Loucy (cell line): ENCODE measurements at regions not wholly inside any gene's neighbourhood (a gene's known extent, or its start where the extent isn't known, plus 50 kb on each side); places are given as distances from the start of the nearest gene placed in this dataset.

Source experiments
- H2AFZ ChIP-seq: fragments of 200-600 bp; sonication (generic); 2 replicates; pipeline ENCODE4 v1.6.0; 2016; ENCODE audit warnings: antibody characterized with exemption, mild to moderate bottlenecking, low read length, moderate library complexity
- H3F3A ChIP-seq: fragments of 200-600 bp; 2 replicates; pipeline ENCODE4 v1.6.0; 2016; ENCODE audit warnings: antibody characterized with exemption, low read depth, mild to moderate bottlenecking
- H3K27me3 ChIP-seq: fragments of 200-600 bp; sonication (generic); 2 replicates; pipeline ENCODE4 v1.6.1; 2014; ENCODE audit warnings: low read length, mild to moderate bottlenecking; ENCODE audit not compliant: insufficient read depth, poor library complexity, severe bottlenecking
- H3K36me3 ChIP-seq: fragments of 200-600 bp; sonication (generic); 2 replicates; pipeline ENCODE4 v1.6.1; 2016; ENCODE audit warnings: low read length; ENCODE audit not compliant: insufficient read depth
- H3K4me1 ChIP-seq: fragments of 200-600 bp; sonication (generic); 2 replicates; pipeline ENCODE4 v1.5.1; 2014; ENCODE audit warnings: low read length, mild to moderate bottlenecking; ENCODE audit not compliant: insufficient read depth, poor library complexity, severe bottlenecking
- H3K4me2 ChIP-seq: fragments of 200-600 bp; sonication (generic); 2 replicates; pipeline ENCODE4 v1.6.0; 2014; ENCODE audit warnings: antibody characterized with exemption, low read length, low read depth, mild to moderate bottlenecking; ENCODE audit not compliant: poor library complexity, severe bottlenecking
- H3K4me3 ChIP-seq: fragments of 200-600 bp; sonication (generic); 2 replicates; pipeline ENCODE4 v1.5.1; 2014; ENCODE audit warnings: low read length, mild to moderate bottlenecking, mixed read lengths; ENCODE audit not compliant: poor library complexity, severe bottlenecking
- H3K79me2 ChIP-seq: fragments of 200-600 bp; sonication (generic); 2 replicates; pipeline ENCODE4 v1.6.1; 2014; ENCODE audit warnings: low read length; ENCODE audit not compliant: insufficient read depth
- H3K9ac ChIP-seq: fragments of 200-600 bp; sonication (generic); 2 replicates; pipeline ENCODE4 v1.6.0; 2014; ENCODE audit warnings: mild to moderate bottlenecking, low read depth, low read length, moderate library complexity; ENCODE audit not compliant: poor library complexity, severe bottlenecking
- H3K9me2 ChIP-seq: fragments of 200-600 bp; sonication (generic); replicated peaks from 2 replicates; pipeline ENCODE4 v1.6.1; 2016; ENCODE audit warnings: low read depth, low read length, mixed read lengths
- H3K9me3 ChIP-seq: fragments of 200-600 bp; sonication (generic); 2 replicates; pipeline ENCODE4 v1.6.1; 2014; ENCODE audit warnings: mild to moderate bottlenecking, antibody characterized with exemption, low read length, low read depth; ENCODE audit not compliant: insufficient read depth
- H4K20me1 ChIP-seq: fragments of 200-600 bp; sonication (generic); 2 replicates; pipeline ENCODE4 v1.6.0; 2014; ENCODE audit warnings: antibody characterized with exemption, low read length, mild to moderate bottlenecking; ENCODE audit not compliant: insufficient read depth, poor library complexity, severe bottlenecking
- EZH2phosphoT487 ChIP-seq: fragments of 200-600 bp; IDR thresholded peaks from 2 replicates; pipeline ENCODE4 v1.6.1; 2018; ENCODE audit warnings: antibody characterized with exemption, mild to moderate bottlenecking, moderate library complexity, borderline replicate concordance
- TF ChIP-seq, protein P1 (sequence below): fragments of 200-600 bp; sonication (generic); conservative IDR thresholded peaks from 2 replicates; pipeline ENCODE4 v1.5.1; 2014; ENCODE audit warnings: mild to moderate bottlenecking, antibody characterized with exemption, low read length

DNA sequence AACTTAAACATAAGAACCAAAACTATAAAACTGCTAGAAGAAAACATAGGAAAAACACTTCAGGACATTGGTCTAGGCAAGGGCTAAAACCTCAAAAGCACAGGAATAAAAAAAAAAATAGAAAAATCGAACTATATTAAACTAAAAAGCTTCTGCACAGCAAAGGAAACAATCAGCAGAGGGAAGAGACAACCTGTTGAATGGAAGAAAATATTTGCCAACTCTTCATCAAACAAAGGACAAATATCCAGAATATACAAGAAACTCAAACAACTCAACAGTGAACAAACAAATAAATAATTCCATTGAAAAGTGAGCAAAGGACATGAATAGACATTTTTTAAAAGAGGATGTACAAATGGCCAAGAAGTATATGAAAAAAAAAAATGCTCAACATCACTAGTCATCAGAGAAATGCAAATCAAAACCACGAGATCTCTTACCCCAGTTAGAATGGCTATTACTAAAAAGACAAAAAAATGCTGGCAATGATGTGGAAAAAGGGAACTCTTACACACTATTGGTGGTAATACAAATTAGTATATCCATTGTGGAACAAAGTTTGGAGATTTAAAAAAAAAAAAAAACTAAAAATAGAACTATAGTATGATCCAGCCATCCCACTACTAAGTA, 152.0 kb downstream of the NDUFA12 start:
- Histone ChIP-seq H3K27me3 (no peaks in the 10 kb centered on the region), H3F3A (no peaks in the 10 kb centered on the region), H3K4me2 (no peak overlapping the region), H3K4me1 (no peaks in the 10 kb centered on the region), H4K20me1 (no peaks in the 10 kb centered on the region), H3K36me3 (no peaks in the 10 kb centered on the region), H3K4me3 (no peak overlapping the region), H3K9me2 (no peaks in the 10 kb centered on the region), H2AFZ (no peak overlapping the region), H3K9me3 (no peaks in the 10 kb centered on the region), H3K79me2 (no peaks in the 10 kb centered on the region), H3K9ac (no peak overlapping the region)
- no peak for TF ChIP-seq EZH2phosphoT487
- TF ChIP-seq, protein P1, sequence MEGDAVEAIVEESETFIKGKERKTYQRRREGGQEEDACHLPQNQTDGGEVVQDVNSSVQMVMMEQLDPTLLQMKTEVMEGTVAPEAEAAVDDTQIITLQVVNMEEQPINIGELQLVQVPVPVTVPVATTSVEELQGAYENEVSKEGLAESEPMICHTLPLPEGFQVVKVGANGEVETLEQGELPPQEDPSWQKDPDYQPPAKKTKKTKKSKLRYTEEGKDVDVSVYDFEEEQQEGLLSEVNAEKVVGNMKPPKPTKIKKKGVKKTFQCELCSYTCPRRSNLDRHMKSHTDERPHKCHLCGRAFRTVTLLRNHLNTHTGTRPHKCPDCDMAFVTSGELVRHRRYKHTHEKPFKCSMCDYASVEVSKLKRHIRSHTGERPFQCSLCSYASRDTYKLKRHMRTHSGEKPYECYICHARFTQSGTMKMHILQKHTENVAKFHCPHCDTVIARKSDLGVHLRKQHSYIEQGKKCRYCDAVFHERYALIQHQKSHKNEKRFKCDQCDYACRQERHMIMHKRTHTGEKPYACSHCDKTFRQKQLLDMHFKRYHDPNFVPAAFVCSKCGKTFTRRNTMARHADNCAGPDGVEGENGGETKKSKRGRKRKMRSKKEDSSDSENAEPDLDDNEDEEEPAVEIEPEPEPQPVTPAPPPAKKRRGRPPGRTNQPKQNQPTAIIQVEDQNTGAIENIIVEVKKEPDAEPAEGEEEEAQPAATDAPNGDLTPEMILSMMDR, result no peak

DNA sequence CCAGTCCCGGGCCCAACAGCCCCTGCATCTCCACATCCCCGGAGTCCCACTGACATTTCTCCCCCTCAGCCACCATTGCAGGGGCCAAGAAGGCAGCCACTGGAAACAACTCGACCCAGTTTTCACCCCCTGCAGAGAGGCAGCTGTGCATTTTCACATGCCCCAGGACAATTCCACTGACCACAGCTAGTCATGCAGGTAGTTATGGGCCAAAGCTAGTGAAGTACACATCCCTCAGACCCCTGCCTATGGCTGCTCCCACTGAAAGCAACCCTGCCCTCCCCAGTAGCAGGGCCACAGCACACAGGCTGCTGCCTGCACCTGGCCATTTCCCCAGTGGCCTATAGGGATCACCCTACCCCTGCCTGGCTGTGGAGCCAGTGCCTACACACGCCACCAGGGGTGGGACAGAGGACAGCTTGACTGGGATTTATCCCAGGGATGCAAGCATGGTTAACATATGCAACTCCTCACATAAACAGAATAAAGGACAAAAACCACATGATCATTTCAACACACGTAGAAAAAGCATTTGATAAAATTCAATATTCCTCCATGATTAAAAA, 154.0 kb downstream of the NDUFA12 start:
- no peaks in the 10 kb centered on the region for H4K20me1 ChIP-seq
- H2AFZ ChIP-seq, result no peak overlapping the region
- H3K9me3 ChIP-seq, result no peaks in the 10 kb centered on the region
- TF ChIP-seq EZH2phosphoT487, result no peak
- TF ChIP-seq, protein P1, result no peak
- no peaks in the 10 kb centered on the region for H3K79me2 ChIP-seq
- H3K4me3 ChIP-seq, result no peak overlapping the region
- no peaks in the 10 kb centered on the region for H3F3A ChIP-seq
- H3K4me2 ChIP-seq, result no peak overlapping the region
- H3K27me3 ChIP-seq, result no peaks in the 10 kb centered on the region
- no peaks in the 10 kb centered on the region for H3K4me1 ChIP-seq
- H3K9ac ChIP-seq, result no peak overlapping the region
- no peaks in the 10 kb centered on the region for H3K36me3 ChIP-seq
- H3K9me2 ChIP-seq, result no peaks in the 10 kb centered on the region

DNA sequence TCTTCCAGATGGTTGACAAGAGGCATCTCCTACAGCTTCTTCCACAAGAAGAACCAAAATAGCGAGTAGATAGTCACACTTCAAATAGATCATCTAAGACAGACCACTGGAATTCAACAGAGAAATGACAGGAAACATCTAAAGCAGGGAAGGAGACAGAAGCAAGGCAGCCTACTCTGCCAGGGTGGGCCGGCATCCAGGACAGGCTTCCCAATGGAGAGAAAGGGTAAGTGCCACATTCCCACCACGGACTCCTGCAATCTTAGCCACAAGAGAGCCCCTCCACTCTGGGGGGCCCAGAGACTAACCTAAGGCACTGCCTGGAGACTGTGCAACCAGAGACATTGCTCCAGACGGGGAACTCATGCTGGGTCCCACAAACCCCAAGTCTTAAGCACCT, 154.5 kb downstream of the NDUFA12 start:
- no peak for TF ChIP-seq EZH2phosphoT487
- TF ChIP-seq, protein P1, result no peak
- H3K9me3 ChIP-seq, result no peaks in the 10 kb centered on the region
- H2AFZ ChIP-seq, result no peak overlapping the region
- no peaks in the 10 kb centered on the region for H3K79me2 ChIP-seq
- no peaks in the 10 kb centered on the region for H3K36me3 ChIP-seq
- H3K4me2 ChIP-seq, result no peak overlapping the region
- no peaks in the 10 kb centered on the region for H3K9me2 ChIP-seq
- no peak overlapping the region for H3K9ac ChIP-seq
- no peaks in the 10 kb centered on the region for H4K20me1 ChIP-seq
- no peaks in the 10 kb centered on the region for H3K4me1 ChIP-seq
- no peak overlapping the region for H3K4me3 ChIP-seq
- no peaks in the 10 kb centered on the region for H3K27me3 ChIP-seq
- no peaks in the 10 kb centered on the region for H3F3A ChIP-seq
